ENCODE measurements at regions not wholly inside any gene's neighbourhood (a gene's known extent, or its start where the extent isn't known, plus 50 kb on each side); places are given as distances from the start of the nearest gene placed in this dataset.

DNA sequence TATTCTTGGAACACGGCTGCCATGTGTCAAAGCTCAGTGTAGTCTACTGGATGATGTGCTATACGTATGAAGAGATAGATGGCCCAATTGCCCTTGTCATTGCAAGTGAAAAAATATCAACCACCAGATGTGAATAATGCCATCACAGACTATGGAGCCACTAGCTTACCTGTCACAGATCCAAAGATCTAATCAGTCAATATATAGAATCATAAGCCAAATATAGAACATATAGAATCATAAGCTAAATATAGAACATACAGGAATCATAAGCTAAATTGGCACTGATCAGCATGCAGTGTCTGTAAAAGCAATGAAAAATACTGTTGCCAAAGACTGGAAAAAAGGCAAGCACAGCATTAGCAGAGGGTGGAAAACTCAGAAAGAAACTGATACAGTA, 1656.9 kb upstream of the RAG2 start:
- no peak for DNase-seq

DNA sequence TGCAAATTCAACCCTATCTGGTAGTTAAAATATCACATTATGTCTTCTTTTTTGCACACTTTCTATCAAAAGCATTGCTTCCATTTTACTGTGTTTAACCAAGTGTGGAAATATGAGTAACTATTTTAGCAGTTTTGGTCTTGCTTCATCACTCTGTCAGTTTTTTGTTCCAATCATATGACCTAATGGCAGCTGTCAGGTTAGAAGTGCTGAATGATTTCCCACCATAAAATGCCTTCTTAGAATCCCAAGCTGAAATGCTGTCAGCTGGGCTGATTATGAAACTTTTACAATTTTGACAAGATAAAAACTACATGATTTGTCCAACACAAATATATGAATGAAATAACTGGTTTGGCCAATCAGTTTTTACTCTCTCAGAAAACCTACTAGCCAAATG, 1654.6 kb upstream of the RAG2 start:
- DNase-seq: no peak

DNA sequence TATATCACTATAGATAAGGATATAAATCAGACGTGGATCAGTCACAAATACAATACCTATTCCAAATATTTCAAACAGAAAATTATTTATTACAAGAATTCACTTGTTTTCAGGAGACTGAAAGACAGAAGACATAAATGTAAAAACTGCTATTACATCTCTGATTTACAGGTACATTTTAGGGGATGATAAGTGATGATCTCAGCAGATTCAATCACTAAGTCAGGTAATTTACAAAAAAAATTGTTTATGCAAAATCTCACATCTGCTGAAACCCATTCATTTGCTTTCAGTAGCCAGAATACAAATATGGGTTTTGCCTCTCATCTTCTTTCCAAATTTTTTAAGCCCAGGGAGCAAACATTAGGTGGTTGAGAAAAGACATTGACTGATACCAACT, 1648.4 kb upstream of the RAG2 start:
- DNase-seq: no peak

DNA sequence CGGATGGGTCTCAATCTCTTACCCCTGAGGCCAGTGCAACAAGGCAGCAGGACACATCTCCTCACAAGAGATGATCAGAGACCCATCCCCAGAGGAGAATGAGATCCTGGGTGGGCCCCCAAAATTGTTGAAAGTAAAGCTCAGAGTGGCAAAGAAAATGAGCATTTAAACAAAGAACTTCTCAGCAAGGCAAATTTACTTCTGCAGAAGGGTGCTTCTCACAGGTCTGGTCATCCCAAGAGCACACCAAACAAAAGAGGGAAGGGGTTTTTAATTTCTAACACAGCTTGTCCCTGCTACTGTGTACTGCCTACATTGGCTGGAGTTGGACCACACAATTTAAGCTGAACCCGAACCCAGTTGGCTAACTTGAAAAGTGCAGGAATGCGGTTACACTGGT, 1628.6 kb upstream of the RAG2 start:
- DNase-seq: no peak

DNA sequence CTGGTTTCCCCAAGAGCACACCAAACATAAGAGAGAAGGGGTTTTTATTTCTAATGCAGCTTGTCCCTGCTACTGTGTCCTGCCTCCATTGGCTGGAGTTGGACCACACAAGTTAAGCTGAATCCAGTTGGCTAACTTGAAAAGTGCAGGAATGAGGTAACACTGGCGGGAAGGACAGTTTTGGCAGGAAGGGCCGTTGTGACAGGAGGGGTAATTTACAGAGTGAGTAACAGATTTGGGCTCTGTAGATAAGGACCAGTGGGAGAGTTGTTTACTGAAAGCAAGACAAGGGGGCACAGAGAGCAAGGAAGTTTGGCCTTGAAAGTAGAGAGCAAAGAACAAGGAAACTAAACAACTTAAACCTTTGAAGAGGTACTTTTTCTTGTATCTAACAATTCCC, 1623.3 kb upstream of the RAG2 start:
- DNase-seq: no peak

DNA sequence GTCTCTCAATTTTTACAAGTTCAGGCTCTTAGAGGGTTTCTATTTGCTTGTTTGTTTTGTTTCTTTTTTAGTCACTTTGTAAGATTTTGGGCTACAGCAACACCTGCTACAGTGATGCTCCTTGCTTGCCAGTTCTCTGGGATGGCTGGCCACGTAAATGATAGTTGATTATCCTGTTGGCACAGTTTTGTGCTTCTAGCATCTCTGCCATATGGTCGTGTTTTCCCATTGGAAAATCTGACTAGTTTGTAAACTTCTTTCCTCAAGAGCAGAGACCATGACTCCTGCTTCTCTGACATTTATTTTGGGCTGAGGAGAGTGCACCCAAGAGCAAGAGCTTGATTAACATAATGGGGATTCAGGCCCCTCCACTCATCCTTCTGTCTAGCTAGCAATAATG, 1621.6 kb upstream of the RAG2 start:
- no peak for DNase-seq

DNA sequence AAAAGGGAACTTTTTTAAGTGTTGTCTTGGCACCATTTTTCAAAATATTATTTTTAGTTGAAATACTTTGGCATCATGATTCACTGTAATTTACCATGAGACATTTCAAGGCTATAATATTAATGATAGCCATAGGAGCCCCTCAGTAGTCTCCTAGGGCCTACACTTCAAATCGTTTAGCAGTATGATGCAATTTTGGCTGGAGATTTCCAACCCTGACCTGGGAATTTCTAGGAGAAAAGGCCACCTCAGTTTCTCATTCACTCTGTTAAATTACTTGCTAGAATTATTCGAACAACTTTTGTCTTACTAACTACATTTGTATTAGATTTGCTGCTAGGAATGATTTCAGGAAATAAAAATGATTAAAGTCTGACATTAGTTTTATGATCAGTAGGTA, 1610.9 kb upstream of the RAG2 start:
- DNase-seq: no peak

DNA sequence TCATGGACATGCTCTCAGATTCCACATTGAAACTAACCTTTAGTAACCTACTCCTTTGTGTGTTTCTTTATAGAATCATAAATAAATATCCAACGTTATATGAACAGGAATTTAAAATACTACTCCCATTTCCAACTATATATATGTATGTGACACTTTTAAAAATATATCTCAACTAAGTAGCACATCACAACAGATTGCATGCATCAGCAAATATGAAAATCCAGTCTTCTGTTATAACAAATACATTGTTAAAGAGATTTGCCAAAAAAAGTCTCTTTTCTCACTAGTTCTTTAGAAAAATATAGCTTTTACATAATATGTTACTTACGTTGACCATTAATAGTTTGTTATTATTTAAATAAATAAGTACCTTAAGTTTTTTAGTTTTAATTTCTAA, 1608.6 kb upstream of the RAG2 start:
- no peak for DNase-seq

DNA sequence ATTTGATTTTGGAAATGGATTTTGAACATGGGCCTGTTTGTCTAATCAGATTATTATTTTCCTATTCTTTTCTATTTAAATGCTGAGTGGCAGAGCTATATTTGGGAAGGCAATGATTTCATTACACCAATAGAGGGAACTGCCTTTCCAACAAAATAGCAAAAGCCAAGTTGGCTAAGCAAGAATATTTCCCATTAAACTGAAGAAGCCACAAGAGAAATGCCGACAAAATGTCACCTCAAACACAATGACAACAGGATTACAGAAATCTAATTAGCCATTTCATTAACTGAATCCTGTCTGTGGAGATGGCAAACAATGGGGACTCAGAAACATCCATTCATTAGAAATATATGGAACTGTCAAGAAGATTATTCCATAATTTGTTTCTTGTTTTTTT, 1593.1 kb upstream of the RAG2 start:
- DNase-seq: no peak

DNA sequence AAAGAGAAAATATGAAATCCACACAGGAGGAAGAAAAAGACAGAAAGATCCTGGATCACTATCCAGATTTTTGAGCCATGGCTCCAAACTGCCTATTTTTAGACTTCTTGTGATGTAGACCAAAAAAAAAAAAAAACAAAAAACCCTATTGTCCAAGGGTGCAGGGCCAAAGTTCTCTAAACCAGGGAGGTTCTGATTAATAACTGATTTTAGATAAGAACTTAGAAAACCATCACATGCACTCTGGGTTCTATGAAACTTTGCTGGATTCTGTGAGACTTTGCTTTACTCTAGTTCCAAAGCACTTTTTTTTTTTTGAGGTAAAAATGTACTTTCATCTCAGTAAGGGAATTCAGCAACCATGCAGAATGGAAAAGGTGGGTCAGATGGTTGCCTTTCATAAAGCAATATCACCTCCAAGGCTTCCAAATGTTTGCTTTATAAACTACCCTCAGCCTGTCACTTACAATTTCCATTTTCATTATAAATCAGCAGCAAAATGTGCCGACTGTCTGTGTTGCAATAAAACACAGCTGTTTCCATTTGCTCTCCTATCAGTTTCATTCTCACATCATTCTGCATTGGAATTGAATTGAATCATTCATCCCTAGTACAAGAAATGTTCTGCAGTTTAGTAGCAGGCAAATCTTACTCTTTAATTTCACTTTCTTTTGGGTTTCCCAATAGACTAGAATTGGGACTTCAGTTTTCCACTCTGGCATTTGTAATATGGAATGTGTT, 1584.3 kb upstream of the RAG2 start:
- DNase-seq: no peak

DNA sequence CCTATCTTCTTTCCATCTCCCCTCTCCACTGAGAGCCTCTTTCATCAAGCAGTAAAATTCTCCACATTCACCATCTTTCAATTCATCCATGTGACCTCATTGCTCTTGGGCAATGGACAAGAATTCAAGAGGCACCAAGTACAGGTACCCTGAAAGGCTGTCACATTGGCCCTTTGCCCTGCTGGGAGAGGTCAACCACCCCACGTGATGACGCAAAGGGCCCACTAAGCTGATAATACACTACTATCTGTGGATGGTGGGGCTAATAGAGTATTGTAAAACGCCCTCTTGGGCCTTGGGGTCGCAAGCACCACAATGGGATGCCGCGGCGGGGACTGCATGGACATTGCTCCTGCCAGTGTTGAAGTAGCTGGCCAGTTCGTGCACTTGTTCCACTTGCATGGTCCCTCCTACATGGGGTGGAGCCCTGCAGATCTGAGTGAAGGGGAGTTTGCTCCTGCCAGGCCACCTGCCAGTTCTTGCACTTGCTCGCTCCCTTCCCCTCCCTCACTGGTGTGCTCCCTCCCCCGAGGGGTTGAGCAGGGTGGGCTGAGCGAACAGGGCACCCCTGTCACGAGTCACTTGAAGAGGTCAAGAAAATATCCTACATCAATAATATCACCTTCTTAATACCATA, 1578.8 kb upstream of the RAG2 start:
- DNase-seq: no peak

DNA sequence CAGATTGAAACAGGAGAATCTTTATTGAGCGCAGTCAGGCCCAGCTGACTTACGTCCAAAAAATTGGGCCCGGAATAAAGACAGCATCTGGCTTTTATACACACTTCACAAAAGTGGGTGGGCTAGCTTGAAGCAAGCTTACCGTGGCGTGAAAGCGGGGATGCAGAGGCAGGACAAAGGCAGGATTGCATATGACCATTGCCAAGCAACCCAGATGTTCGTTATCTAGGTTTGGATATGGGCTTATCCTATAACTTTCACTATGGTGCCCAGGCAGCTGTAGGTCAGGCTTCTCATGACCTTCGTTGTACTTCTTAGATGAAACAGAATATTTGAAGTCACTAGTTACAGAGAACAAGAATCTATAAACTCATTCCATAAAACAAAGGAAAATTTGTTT, 1575.6 kb upstream of the RAG2 start:
- no peak for DNase-seq

DNA sequence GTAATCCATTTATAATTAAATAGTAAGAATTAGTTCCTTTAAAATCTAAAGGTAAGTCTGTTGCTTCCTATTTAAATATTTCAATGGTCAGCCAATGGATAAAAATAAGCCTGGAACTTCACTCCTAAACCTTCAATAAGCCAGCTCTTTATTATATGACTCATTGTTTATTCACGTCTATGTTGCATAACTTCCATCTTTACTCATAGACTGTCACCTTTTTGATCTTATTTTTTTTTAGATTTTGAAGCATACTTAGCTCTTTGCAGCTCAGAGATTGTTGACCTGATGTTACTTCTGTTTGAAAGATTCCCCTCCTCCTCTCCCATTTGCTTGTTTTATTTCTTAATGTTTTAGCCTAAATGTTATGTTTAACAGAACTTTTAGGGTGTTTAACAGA, 1571.2 kb upstream of the RAG2 start:
- DNase-seq: no peak

DNA sequence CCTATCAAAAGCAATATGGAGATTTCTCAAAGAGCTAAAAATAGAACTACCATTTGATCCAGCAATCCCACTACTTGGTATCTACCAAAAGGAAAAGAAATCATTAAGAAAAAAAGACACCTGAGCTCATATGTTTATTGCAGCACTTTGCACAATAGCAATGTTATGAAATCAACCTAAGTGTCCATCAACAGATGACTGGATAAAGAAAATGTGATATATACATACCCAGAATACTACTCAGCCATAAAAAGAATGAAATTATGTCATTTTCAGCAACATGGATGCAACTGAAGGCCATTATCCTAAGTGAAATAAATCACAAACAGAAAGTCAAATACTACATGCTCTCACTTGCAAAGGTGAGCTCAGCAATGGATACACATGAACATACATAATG, 1565.5 kb upstream of the RAG2 start:
- no peak for DNase-seq

DNA sequence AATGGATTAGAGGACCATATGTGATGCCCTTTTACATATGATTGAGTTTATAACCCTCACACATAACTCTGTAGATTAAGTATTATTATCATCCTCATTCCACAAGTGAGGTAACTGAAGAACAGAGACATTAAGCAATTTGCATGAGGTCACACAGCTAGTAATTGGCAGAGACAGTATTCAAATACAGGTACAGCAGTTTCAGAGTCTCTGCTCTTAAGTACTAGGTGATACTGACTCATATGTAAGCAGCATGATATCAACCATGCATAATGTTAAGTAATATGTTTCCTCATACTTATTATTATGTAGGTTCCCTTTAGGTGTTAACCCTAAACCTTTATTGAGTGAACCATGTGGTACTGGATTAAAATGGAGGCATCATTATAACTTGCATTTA, 1562.4 kb upstream of the RAG2 start:
- no peak for DNase-seq

DNA sequence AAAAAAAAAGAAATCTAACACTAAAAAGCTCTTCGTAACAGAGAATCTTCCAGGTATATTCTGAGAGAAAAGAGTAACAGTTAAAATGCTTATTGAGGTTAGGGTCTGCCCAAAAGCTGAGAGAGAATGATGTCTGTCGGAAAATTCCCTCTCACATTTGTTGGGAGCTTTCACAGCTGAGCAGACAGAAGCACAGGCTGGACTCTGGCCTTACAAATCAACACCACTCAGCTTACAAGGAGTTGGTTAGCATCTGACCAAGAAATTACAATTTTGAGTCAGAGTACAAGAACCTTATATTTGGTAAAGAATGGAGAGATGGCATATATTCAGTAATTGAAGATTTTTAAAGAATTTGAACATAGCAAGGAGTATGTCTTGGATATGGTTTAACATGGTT, 1561.0 kb upstream of the RAG2 start:
- no peak for DNase-seq

DNA sequence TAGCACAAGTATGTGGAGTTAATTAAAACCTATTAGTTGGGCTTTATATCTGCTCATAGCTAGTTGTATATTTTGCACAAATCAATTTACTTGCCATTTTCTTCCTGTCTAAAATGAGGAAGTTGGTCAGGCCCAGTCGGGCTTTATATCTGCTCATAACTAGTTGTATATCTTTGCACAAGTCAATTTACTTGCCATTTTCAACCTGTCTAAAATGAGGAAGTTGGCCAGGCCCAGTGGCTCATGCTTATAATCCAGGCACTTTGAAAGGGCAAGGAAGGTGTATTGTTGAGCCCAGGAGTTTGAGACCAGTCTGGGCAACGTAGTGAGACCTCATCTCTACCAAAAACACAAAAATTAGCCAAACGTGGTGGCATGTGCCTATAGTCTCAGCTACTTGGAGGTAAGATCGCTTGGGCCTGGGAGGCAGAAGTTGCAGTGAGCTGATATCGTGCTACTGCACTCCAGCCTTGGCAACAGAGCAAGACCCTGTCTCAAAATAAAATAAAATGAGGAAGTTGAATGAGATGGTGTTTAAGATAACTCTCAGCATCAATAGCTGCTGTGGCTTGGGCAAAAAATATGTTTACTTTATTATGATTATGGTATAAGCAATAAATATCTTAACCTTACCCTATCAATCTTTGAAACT, 1558.6 kb upstream of the RAG2 start:
- no peak for DNase-seq

DNA sequence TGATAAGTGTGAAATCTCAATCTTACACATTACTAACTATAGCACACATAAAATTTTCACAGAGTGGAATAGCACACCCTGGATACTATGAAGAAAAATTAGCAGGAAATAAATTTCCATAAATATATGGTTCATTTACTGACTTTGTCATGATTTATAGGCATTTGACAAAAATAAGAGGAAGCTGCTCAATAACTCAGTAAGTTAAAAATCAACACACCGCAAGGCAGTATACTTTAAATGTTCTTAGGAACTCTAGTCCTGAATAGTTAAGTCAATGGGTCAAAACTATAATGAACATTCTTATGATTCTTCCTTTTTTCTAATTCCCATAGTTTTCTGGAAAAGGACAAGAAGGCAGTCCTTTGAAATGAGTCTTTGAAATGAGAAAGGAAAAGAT, 1557.8 kb upstream of the RAG2 start:
- no peak for DNase-seq

DNA sequence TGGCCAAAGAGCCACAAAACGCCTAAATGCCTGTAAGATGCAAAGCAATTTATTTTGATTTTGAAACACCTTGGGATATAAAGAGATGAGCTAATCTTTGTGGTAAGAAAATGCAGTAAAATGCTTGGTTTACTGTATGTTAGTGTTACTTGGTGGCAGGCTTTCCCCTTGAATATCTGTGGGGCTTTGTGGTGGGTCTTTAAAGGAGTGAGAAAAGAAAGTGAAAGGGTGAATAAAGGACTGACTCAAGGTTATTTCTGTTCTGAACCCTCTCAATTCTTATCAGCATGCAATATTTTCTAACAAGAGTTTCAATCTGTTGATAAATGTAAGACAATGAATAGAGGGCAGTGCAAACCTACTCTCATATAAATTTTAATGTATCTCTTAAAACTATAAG, 1555.9 kb upstream of the RAG2 start:
- no peak for DNase-seq

DNA sequence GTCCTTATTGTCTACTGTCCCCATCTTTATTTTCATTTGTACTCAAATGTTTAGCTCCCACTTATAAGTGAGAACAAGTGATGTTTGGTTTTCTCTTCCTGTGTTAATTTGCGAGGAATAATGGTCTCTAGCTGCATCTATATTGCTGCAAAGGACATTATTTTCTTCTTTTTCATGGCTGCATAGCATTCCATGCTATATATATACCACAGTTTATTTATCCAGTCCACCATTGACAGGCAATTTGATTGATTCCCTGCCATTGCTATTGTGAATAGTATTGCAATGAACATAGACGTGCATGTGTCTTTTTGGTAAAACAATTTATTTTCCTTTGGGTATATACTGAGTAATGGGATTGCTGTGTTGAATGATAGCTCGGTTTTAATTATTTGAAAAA, 1545.8 kb upstream of the RAG2 start:
- DNase-seq: no peak

DNA sequence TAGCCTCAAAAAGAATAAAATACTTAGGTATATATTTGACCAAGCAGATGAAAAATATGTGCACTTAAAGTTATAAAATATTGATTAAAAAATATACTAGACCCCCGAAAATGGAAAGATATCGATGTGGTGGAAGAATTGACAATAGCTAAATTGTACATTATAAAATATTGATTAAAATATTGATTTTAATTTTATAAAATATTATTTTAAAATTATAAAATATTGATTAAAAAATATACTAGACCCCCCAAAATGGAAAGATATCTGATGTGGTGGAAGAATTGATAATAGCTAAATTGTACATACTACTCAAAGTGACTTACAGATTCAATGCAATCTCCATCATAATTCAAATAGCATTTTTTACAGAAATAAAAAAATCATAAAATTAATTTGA, 1540.9 kb upstream of the RAG2 start:
- DNase-seq: no peak

DNA sequence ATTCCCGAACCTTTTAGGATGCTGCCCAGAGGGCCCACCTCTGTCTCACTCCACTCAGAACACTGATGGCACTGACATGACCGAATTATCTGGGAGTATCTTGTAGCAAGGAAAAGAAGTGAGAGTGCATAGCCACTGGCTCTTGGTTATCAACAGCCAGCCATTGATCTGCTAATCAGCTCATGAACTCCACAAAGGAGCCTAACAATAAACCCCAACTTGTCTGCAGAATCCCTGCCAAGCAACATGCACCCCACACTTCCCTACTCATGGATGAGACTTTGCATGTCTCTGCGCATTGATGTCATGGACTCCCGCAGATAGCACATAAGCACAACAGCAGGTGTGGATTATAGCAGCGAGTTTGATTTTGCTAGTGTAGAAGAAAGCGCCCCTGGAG, 1538.9 kb upstream of the RAG2 start:
- no peak for DNase-seq

DNA sequence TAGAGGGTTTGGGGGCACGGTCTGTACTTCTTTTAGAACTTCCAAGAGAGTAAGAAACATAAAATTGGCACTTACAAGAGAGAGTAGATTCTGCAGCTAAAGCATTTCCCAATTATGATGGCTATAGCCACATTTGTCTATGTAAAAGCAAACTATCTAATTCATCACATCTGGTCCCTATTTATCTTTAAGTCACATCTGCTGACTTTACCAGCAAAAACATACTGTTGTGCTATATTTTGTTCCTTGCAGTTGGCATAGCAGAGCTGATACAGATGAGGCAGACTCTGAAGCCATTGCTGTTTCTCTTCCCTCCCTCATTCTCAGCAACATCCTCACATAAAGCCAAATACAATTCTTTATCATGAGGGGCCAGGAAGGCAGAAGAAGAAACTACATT, 1533.5 kb upstream of the RAG2 start:
- no peak for DNase-seq

DNA sequence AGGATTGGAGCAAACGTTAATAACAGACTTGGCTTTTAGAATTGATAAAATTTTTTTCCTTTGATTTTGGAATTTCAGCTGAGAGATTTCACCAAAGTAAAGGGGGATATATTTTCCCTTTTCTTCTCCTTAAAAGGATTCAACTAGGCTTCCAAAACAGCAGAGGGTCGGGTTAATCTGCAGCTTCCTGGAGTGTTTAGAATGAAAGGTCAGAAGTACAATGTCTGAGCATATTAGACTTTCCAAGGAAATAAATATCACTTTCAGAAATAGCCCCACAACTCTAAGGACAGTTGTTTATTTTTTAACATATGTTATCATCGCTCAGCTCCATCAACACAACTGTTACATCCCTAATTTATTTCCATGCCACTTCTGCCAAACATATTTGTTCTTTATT, 1532.9 kb upstream of the RAG2 start:
- no peak for DNase-seq

DNA sequence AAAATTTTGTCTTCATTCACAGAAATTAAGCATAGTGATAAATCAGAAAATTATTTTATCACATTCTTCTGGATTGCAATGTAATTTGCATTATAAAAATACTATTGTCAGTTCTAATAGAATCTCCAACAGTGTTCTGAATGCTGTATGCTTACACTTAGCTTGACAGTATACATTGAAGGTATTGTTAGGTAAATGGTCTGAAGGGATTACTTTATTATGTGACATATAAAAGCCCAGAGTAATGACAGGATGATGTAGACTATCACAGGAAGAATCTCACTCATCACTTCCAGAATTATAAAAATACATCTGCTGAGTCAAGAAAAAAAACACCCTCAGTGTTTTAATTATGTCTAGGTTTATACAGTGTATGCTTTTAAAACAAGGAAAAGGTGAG, 1532.5 kb upstream of the RAG2 start:
- no peak for DNase-seq

Measured in effector CD8-positive, alpha-beta T cell (primary cell).